ENCODE measurements at regions not wholly inside any gene's neighbourhood (a gene's known extent, or its start where the extent isn't known, plus 50 kb on each side); places are given as distances from the start of the nearest gene placed in this dataset.

GRCh38 chr3:101167376-101167775 is 153.0 kb downstream of the IMPG2 start:
- Histone ChIP-seq H3K27me3 (replicated peaks; ENCODE audit: control insufficient read depth, insufficient read depth, low read length) (no peaks in the 10 kb centered on the region), H3K36me3 (ENCODE audit: control insufficient read depth, insufficient read depth, low read length) (no peaks in the 10 kb centered on the region), H3K4me3 (replicated peaks; ENCODE audit: low read depth, low read length) (no peak overlapping the region)
- no peak for TF ChIP-seq CTCF (IDR thresholded peaks at IDR 0.05; ENCODE audit: insufficient read depth, low read length, poor library complexity, severe bottlenecking)
- no peak for DNase-seq (ENCODE audit: extremely low read depth, insufficient read length)

GRCh38 chr3:101166150-101166549 is 154.2 kb downstream of the IMPG2 start:
- DNase-seq (ENCODE audit: extremely low read depth, insufficient read length), result no peak
- H3K36me3 ChIP-seq (ENCODE audit: control insufficient read depth, insufficient read depth, low read length), result no peaks in the 10 kb centered on the region
- no peaks in the 10 kb centered on the region for H3K27me3 ChIP-seq (replicated peaks; ENCODE audit: control insufficient read depth, insufficient read depth, low read length)
- H3K4me3 ChIP-seq (replicated peaks; ENCODE audit: low read depth, low read length), result no peak overlapping the region
- no peak for TF ChIP-seq CTCF (IDR thresholded peaks at IDR 0.05; ENCODE audit: insufficient read depth, low read length, poor library complexity, severe bottlenecking)

GRCh38 chr3:101163554-101163953 is 156.8 kb downstream of the IMPG2 start:
- Histone ChIP-seq H3K27me3 (replicated peaks; ENCODE audit: control insufficient read depth, insufficient read depth, low read length) (no peaks in the 10 kb centered on the region), H3K36me3 (ENCODE audit: control insufficient read depth, insufficient read depth, low read length) (no peaks in the 10 kb centered on the region), H3K4me3 (replicated peaks; ENCODE audit: low read depth, low read length) (no peak overlapping the region)
- TF ChIP-seq CTCF (IDR thresholded peaks at IDR 0.05; ENCODE audit: insufficient read depth, low read length, poor library complexity, severe bottlenecking), result no peak
- DNase-seq (ENCODE audit: extremely low read depth, insufficient read length), result no peak

GRCh38 chr3:101159478-101159877 is 160.9 kb downstream of the IMPG2 start:
- TF ChIP-seq CTCF (IDR thresholded peaks at IDR 0.05; ENCODE audit: insufficient read depth, low read length, poor library complexity, severe bottlenecking), result no peak
- H3K4me3 ChIP-seq (replicated peaks; ENCODE audit: low read depth, low read length), result no peak overlapping the region
- no peaks in the 10 kb centered on the region for H3K36me3 ChIP-seq (ENCODE audit: control insufficient read depth, insufficient read depth, low read length)
- no peaks in the 10 kb centered on the region; the same call in 1 of the 2 replicates for H3K27me3 ChIP-seq (replicated peaks; ENCODE audit: control insufficient read depth, insufficient read depth, low read length)
- DNase-seq (ENCODE audit: extremely low read depth, insufficient read length), result no peak

GRCh38 chr3:101158374-101158773 is 162.0 kb downstream of the IMPG2 start:
- Histone ChIP-seq H3K4me3 (replicated peaks; ENCODE audit: low read depth, low read length) (no peak overlapping the region), H3K27me3 (replicated peaks; ENCODE audit: control insufficient read depth, insufficient read depth, low read length) (no peaks in the 10 kb centered on the region; the same call in 1 of the 2 replicates), H3K36me3 (ENCODE audit: control insufficient read depth, insufficient read depth, low read length) (no peaks in the 10 kb centered on the region)
- no peak for DNase-seq (ENCODE audit: extremely low read depth, insufficient read length)
- no peak for TF ChIP-seq CTCF (IDR thresholded peaks at IDR 0.05; ENCODE audit: insufficient read depth, low read length, poor library complexity, severe bottlenecking)

GRCh38 chr3:101156787-101157345 is 163.5 kb downstream of the IMPG2 start:
- DNase-seq (ENCODE audit: extremely low read depth, insufficient read length), result no peak
- no peak for TF ChIP-seq CTCF (IDR thresholded peaks at IDR 0.05; ENCODE audit: insufficient read depth, low read length, poor library complexity, severe bottlenecking)
- no peak overlapping the region for H3K4me3 ChIP-seq (replicated peaks; ENCODE audit: low read depth, low read length)
- no peaks in the 10 kb centered on the region; the same call in 1 of the 2 replicates for H3K27me3 ChIP-seq (replicated peaks; ENCODE audit: control insufficient read depth, insufficient read depth, low read length)
- no peaks in the 10 kb centered on the region for H3K36me3 ChIP-seq (ENCODE audit: control insufficient read depth, insufficient read depth, low read length)

Data from GM06990 (cell line).